H9 (cell line): ENCODE measurements at regions not wholly inside any gene's neighbourhood (a gene's known extent, or its start where the extent isn't known, plus 50 kb on each side); places are given as distances from the start of the nearest gene placed in this dataset.

Experiments
- DNase-seq: peaks from one replicate; pipeline ENCODE4 v3.0.0-alpha.2; 2017
- H2AFZ ChIP-seq: one replicate; pipeline ENCODE4 v1.6.1; 2013; ENCODE audit warnings: mild to moderate bottlenecking, low read length, control low read depth, moderate library complexity
- H2AK5ac ChIP-seq: 2 replicates; pipeline ENCODE4 v1.6.1; 2013; ENCODE audit warnings: low read length, control low read depth, mixed read lengths; ENCODE audit not compliant: insufficient read length
- H2BK120ac ChIP-seq: one replicate; pipeline ENCODE4 v1.6.1; 2013; ENCODE audit warnings: low read depth, mild to moderate bottlenecking, low read length, control low read depth, inconsistent platforms; ENCODE audit not compliant: poor library complexity, severe bottlenecking
- H2BK12ac ChIP-seq: 2 replicates; pipeline ENCODE4 v1.6.1; 2013; ENCODE audit warnings: low read length, control low read depth, mixed read lengths, low read depth; ENCODE audit not compliant: insufficient read length
- H2BK15ac ChIP-seq: 2 replicates; pipeline ENCODE4 v1.6.1; 2013; ENCODE audit warnings: low read depth, low read length, control low read depth
- H2BK20ac ChIP-seq: one replicate; pipeline ENCODE4 v1.6.1; 2013; ENCODE audit warnings: low read depth, mild to moderate bottlenecking, low read length, control low read depth, inconsistent platforms; ENCODE audit not compliant: poor library complexity, severe bottlenecking
- H2BK5ac ChIP-seq: 2 replicates; pipeline ENCODE4 v1.6.1; 2013; ENCODE audit warnings: low read length, control low read depth, mixed read lengths; ENCODE audit not compliant: insufficient read length
- H3K14ac ChIP-seq: 2 replicates; pipeline ENCODE4 v1.6.1; 2013; ENCODE audit warnings: low read length, control low read depth; ENCODE audit not compliant: insufficient read depth
- H3K18ac ChIP-seq: 2 replicates; pipeline ENCODE4 v1.6.1; 2013; ENCODE audit warnings: low read depth, mild to moderate bottlenecking, mixed read lengths, low read length, control low read depth; ENCODE audit not compliant: insufficient read length
- H3K23ac ChIP-seq: 2 replicates; pipeline ENCODE4 v1.6.1; 2013; ENCODE audit warnings: low read length, control low read depth, mixed read lengths, low read depth; ENCODE audit not compliant: insufficient read length
- H3K23me2 ChIP-seq: 2 replicates; pipeline ENCODE4 v1.6.1; 2013; ENCODE audit warnings: low read depth, mild to moderate bottlenecking, mixed read lengths, low read length, control low read depth; ENCODE audit not compliant: insufficient read length, poor library complexity, severe bottlenecking
- H3K27ac ChIP-seq: 2 replicates; pipeline ENCODE4 v1.5.1; 2013; ENCODE audit warnings: low read length, control low read depth, mixed read lengths, low read depth; ENCODE audit not compliant: insufficient read length
- H3K27me3 ChIP-seq: 2 replicates; pipeline ENCODE4 v1.6.1; 2013; ENCODE audit warnings: low read length, control low read depth, inconsistent platforms; ENCODE audit not compliant: insufficient read depth
- H3K4ac ChIP-seq: 2 replicates; pipeline ENCODE4 v1.6.1; 2013; ENCODE audit warnings: low read depth, mild to moderate bottlenecking, control low read depth, inconsistent platforms, low read length, moderate library complexity
- H3K4me1 ChIP-seq: 2 replicates; pipeline ENCODE4 v1.6.1; 2013; ENCODE audit warnings: low read length, control low read depth, inconsistent platforms; ENCODE audit not compliant: insufficient read depth
- H3K4me2 ChIP-seq: 2 replicates; pipeline ENCODE4 v1.6.1; 2013; ENCODE audit warnings: low read length, control low read depth, mixed read lengths; ENCODE audit not compliant: insufficient read length, insufficient read depth
- H3K56ac ChIP-seq: 2 replicates; pipeline ENCODE4 v1.6.1; 2013; ENCODE audit warnings: low read depth, mild to moderate bottlenecking, mixed read lengths, low read length, control low read depth; ENCODE audit not compliant: insufficient read length
- H3K79me1 ChIP-seq: 2 replicates; pipeline ENCODE4 v1.6.1; 2013; ENCODE audit warnings: low read depth, mild to moderate bottlenecking, moderate library complexity, low read length, control low read depth, inconsistent platforms; ENCODE audit not compliant: insufficient read depth, poor library complexity, severe bottlenecking
- H3K79me2 ChIP-seq: 2 replicates; pipeline ENCODE4 v1.6.1; 2013; ENCODE audit warnings: low read length, control low read depth, inconsistent platforms; ENCODE audit not compliant: insufficient read depth
- H3K9ac ChIP-seq: 2 replicates; pipeline ENCODE4 v1.6.1; 2013; ENCODE audit warnings: low read length, control low read depth, mixed read lengths; ENCODE audit not compliant: insufficient read length; ENCODE audit errors: extremely low read depth
- H3K9me3 ChIP-seq: one replicate; pipeline ENCODE4 v1.6.1; 2013; ENCODE audit warnings: low read depth, low read length, inconsistent platforms; ENCODE audit not compliant: control insufficient read depth
- H3T11ph ChIP-seq: one replicate; pipeline ENCODE4 v1.6.1; 2013; ENCODE audit warnings: mild to moderate bottlenecking, low read length, control low read depth, inconsistent platforms
- H4K20me1 ChIP-seq: one replicate; pipeline ENCODE4 v1.6.1; 2013; ENCODE audit not compliant: control insufficient read depth, insufficient read length, insufficient read depth
- H4K5ac ChIP-seq: 2 replicates; pipeline ENCODE4 v1.6.1; 2013; ENCODE audit warnings: low read depth, mild to moderate bottlenecking, mixed read lengths, low read length, control low read depth; ENCODE audit not compliant: insufficient read length
- H4K8ac ChIP-seq: replicated peaks from 2 replicates; pipeline ENCODE4 v1.6.1; 2013; ENCODE audit warnings: low read length, control low read depth, mixed read lengths, low read depth; ENCODE audit not compliant: insufficient read length
- H4K91ac ChIP-seq: 2 replicates; pipeline ENCODE4 v1.6.1; 2013; ENCODE audit warnings: low read depth, mild to moderate bottlenecking, moderate library complexity, mixed read lengths, low read length, control low read depth; ENCODE audit not compliant: insufficient read length
- H3K27ac Mint-ChIP-seq, 3 experiments: 2 replicates in 2 of 3; 3 replicates in 1 of 3; pipeline ENCODE4 v1.8.0; 2020 to 2021; ENCODE audit warnings: mixed read lengths in 3 of 3, mild to moderate bottlenecking in 1 of 3, moderate library complexity in 1 of 3
- H3K27me3 Mint-ChIP-seq: 2 replicates; pipeline ENCODE4 v1.8.0; 2021; ENCODE audit warnings: low read depth, mild to moderate bottlenecking, moderate library complexity, mixed read lengths
- H3K36me3 Mint-ChIP-seq, 3 experiments: 2 replicates in 2 of 3; 3 replicates in 1 of 3; pipeline ENCODE4 v1.8.0; 2020 to 2021; ENCODE audit warnings: low read depth in 3 of 3, mixed read lengths in 3 of 3; ENCODE audit not compliant: insufficient read depth in 1 of 3
- H3K4me1 Mint-ChIP-seq, 2 experiments: 2 replicates each; pipeline ENCODE4 v1.8.0; 2020; ENCODE audit warnings: mixed read lengths in 2 of 2
- H3K4me3 Mint-ChIP-seq, 2 experiments: 2 replicates in 1 of 2; 3 replicates in 1 of 2; pipeline ENCODE4 v1.8.0; 2020 to 2021; ENCODE audit warnings: mild to moderate bottlenecking in 2 of 2, mixed read lengths in 2 of 2, moderate library complexity in 1 of 2
- H3K9me3 Mint-ChIP-seq, 2 experiments: 2 replicates in 1 of 2; 3 replicates in 1 of 2; pipeline ENCODE4 v1.8.0; 2020; ENCODE audit warnings: mild to moderate bottlenecking in 2 of 2, mixed read lengths in 2 of 2, moderate library complexity in 1 of 2
- WGBS: extraction: QIAGEN DNeasy Blood & Tissue Kit; methylation state at CpG from one replicate; pipeline ENCODE4 v1.1.7; 2013; ENCODE audit warnings: missing lambda C conversion rate, low lambda C conversion rate, mixed read lengths; ENCODE audit not compliant: insufficient read length; ENCODE audit errors: extremely low coverage; 5-methylcytosine and 5-hydroxymethylcytosine counted together
- TF ChIP-seq, protein P1 (sequence below): fragments of 200-600 bp; sonication (generic); conservative IDR thresholded peaks from 3 replicates; pipeline ENCODE4 v1.8.0; 2021; ENCODE audit warnings: antibody characterized with exemption, mild to moderate bottlenecking

DNA sequence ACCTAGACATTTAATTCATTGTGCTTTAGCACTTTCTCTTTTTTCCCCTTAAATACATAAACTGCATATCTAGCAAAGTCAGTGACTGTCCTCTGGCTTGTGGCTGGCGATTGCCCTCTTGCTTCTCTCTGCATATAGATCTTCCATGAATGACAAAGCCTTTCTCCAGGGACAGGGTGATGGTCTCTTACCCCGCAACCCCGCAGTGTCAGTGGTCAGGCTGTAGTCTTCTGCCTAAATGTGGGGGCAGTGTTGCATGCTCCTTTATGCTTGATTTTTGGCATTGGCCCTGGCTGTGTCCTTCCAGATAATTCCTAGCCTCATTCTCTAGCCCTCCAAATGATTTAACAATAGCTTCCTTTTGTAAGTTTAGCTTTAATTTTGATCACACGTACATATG lies 407.8 kb downstream of the GABRB3 start:
- no peak overlapping the region for H3K56ac ChIP-seq
- H2BK5ac ChIP-seq = no peak overlapping the region
- Mint-ChIP-seq H3K27ac (no peak overlapping the region), H3K9me3 (peaks cover 0 to 5% of the 10 kb centered on the region in 2 experiments; a peak in 3 of 5 replicates), H3K36me3 (0 out of 7 replicates have a peak, but pooled peaks cover 0 to 3% (median 0%) of the 10 kb centered on the region in 3 experiments), H3K27me3 (no peaks in the 10 kb centered on the region), H3K4me3 (no peak overlapping the region), H3K4me1 (peaks cover 6 to 12% of the 10 kb centered on the region in 2 experiments)
- H2BK20ac ChIP-seq = no peak overlapping the region
- H3K4me1 ChIP-seq = peaks cover 3% of the 10 kb centered on the region; the same call in 1 of the 2 replicates
- no peak overlapping the region for H3K9ac ChIP-seq
- no peak overlapping the region for H3K4ac ChIP-seq
- H2BK120ac ChIP-seq = no peak overlapping the region
- no peak overlapping the region for H3K14ac ChIP-seq
- no peak for DNase-seq
- no peak overlapping the region for H2AK5ac ChIP-seq
- TF ChIP-seq, protein P1, sequence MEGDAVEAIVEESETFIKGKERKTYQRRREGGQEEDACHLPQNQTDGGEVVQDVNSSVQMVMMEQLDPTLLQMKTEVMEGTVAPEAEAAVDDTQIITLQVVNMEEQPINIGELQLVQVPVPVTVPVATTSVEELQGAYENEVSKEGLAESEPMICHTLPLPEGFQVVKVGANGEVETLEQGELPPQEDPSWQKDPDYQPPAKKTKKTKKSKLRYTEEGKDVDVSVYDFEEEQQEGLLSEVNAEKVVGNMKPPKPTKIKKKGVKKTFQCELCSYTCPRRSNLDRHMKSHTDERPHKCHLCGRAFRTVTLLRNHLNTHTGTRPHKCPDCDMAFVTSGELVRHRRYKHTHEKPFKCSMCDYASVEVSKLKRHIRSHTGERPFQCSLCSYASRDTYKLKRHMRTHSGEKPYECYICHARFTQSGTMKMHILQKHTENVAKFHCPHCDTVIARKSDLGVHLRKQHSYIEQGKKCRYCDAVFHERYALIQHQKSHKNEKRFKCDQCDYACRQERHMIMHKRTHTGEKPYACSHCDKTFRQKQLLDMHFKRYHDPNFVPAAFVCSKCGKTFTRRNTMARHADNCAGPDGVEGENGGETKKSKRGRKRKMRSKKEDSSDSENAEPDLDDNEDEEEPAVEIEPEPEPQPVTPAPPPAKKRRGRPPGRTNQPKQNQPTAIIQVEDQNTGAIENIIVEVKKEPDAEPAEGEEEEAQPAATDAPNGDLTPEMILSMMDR = peak; percentile 18; the same call in 1 of the 3 replicates
- no peak overlapping the region for H4K5ac ChIP-seq
- no peak overlapping the region for H3K23ac ChIP-seq
- no peak overlapping the region for H4K8ac ChIP-seq
- H3K79me2 ChIP-seq = no peaks in the 10 kb centered on the region
- H3K4me2 ChIP-seq = no peak overlapping the region
- no peak overlapping the region for H4K91ac ChIP-seq
- no peaks in the 10 kb centered on the region for H3K79me1 ChIP-seq
- H3K9me3 ChIP-seq = no peaks in the 10 kb centered on the region
- no peak overlapping the region for H3K18ac ChIP-seq
- H3K27ac ChIP-seq = no peak overlapping the region
- H4K20me1 ChIP-seq = no peaks in the 10 kb centered on the region
- no peaks in the 10 kb centered on the region for H3K27me3 ChIP-seq
- WGBS = no CpG with 5 or more reads among the region's 4 CpGs
- no peak overlapping the region for H2BK12ac ChIP-seq
- H3K23me2 ChIP-seq = no peaks in the 10 kb centered on the region
- no peak overlapping the region for H2AFZ ChIP-seq
- H2BK15ac ChIP-seq = no peak overlapping the region
- H3T11ph ChIP-seq = no peak overlapping the region
